ENCODE measurements at regions not wholly inside any gene's neighbourhood (a gene's known extent, or its start where the extent isn't known, plus 50 kb on each side); places are given as distances from the start of the nearest gene placed in this dataset.

GRCh38 chr10:6771331-6771730, 191.3 kb upstream of the PRKCQ start:
- H3K4me3 Mint-ChIP-seq: no peak overlapping the region
- no peak for TF ChIP-seq NANOG (IDR thresholded peaks at IDR 0.05; ENCODE audit: borderline replicate concordance)
- no peak for TF ChIP-seq POLR2AphosphoS5 (IDR thresholded peaks at IDR 0.05; ENCODE audit: low read depth)
- TF ChIP-seq STAT1 (IDR thresholded peaks at IDR 0.05; ENCODE audit: unreplicated experiment): no peak
- TF ChIP-seq EZH2phosphoT487 (IDR thresholded peaks at IDR 0.05; ENCODE audit: unreplicated experiment): no peak
- no peak for TF ChIP-seq ZNF114 (CRISPR knock-in tag; IDR thresholded peaks at IDR 0.05)
- TF ChIP-seq ZNF331 (CRISPR knock-in tag; IDR thresholded peaks at IDR 0.05; ENCODE audit: low read depth): no peak
- TF ChIP-seq CREB1 (CRISPR knock-in tag; IDR thresholded peaks at IDR 0.05; ENCODE audit: low read depth): no peak
- TF ChIP-seq EZH2 (IDR thresholded peaks at IDR 0.05; ENCODE audit: low read depth, unreplicated experiment): no peak
- TF ChIP-seq, protein P1, sequence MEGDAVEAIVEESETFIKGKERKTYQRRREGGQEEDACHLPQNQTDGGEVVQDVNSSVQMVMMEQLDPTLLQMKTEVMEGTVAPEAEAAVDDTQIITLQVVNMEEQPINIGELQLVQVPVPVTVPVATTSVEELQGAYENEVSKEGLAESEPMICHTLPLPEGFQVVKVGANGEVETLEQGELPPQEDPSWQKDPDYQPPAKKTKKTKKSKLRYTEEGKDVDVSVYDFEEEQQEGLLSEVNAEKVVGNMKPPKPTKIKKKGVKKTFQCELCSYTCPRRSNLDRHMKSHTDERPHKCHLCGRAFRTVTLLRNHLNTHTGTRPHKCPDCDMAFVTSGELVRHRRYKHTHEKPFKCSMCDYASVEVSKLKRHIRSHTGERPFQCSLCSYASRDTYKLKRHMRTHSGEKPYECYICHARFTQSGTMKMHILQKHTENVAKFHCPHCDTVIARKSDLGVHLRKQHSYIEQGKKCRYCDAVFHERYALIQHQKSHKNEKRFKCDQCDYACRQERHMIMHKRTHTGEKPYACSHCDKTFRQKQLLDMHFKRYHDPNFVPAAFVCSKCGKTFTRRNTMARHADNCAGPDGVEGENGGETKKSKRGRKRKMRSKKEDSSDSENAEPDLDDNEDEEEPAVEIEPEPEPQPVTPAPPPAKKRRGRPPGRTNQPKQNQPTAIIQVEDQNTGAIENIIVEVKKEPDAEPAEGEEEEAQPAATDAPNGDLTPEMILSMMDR (conservative IDR thresholded peaks at IDR 0.05; ENCODE audit: low read depth in 2 of 2): no peak
- TF ChIP-seq ETS1 (IDR thresholded peaks at IDR 0.05): no peak
- TF ChIP-seq, protein P2, sequence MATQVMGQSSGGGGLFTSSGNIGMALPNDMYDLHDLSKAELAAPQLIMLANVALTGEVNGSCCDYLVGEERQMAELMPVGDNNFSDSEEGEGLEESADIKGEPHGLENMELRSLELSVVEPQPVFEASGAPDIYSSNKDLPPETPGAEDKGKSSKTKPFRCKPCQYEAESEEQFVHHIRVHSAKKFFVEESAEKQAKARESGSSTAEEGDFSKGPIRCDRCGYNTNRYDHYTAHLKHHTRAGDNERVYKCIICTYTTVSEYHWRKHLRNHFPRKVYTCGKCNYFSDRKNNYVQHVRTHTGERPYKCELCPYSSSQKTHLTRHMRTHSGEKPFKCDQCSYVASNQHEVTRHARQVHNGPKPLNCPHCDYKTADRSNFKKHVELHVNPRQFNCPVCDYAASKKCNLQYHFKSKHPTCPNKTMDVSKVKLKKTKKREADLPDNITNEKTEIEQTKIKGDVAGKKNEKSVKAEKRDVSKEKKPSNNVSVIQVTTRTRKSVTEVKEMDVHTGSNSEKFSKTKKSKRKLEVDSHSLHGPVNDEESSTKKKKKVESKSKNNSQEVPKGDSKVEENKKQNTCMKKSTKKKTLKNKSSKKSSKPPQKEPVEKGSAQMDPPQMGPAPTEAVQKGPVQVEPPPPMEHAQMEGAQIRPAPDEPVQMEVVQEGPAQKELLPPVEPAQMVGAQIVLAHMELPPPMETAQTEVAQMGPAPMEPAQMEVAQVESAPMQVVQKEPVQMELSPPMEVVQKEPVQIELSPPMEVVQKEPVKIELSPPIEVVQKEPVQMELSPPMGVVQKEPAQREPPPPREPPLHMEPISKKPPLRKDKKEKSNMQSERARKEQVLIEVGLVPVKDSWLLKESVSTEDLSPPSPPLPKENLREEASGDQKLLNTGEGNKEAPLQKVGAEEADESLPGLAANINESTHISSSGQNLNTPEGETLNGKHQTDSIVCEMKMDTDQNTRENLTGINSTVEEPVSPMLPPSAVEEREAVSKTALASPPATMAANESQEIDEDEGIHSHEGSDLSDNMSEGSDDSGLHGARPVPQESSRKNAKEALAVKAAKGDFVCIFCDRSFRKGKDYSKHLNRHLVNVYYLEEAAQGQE (IDR thresholded peaks at IDR 0.05; ENCODE audit: unreplicated experiment): no peak
- TF ChIP-seq JUNB (IDR thresholded peaks at IDR 0.05; ENCODE audit: unreplicated experiment): no peak
- TF ChIP-seq ZNF462 (CRISPR knock-in tag; IDR thresholded peaks at IDR 0.05): no peak
- Histone ChIP-seq H3K4me2 (no peak overlapping the region), H3K9me2 (ENCODE audit: insufficient read depth) (peaks cover 5% of the 10 kb centered on the region; the same call in 1 of the 2 replicates), H3K4me1 (ENCODE audit: insufficient read depth) (no peaks in the 10 kb centered on the region), H2AFZ (peak overlapping the region; percentile 11; the same call in 1 of the 2 replicates), H3K79me2 (replicated peaks; ENCODE audit: insufficient read depth) (no peaks in the 10 kb centered on the region), H3F3A (replicated peaks; ENCODE audit: low read depth) (no peaks in the 10 kb centered on the region), H3K27ac (ENCODE audit: low read depth) (no peak overlapping the region), H3K36me3 (ENCODE audit: insufficient read depth) (no peaks in the 10 kb centered on the region), H3K4me3 (no peak overlapping the region), H4K20me1 (replicated peaks; ENCODE audit: insufficient read depth) (no peaks in the 10 kb centered on the region), H3K27me3 (ENCODE audit: insufficient read depth) (no peaks in the 10 kb centered on the region)
- no peak overlapping the region for H3K27ac Mint-ChIP-seq
- peaks cover 5% of the 10 kb centered on the region for H3K4me1 Mint-ChIP-seq
- ATAC-seq: no peak
- H3K9me3 Mint-ChIP-seq: peaks cover 4% of the 10 kb centered on the region; the same call in 2 of the 3 replicates
- peaks cover 5% of the 10 kb centered on the region; the same call in 1 of the 3 replicates for H3K36me3 Mint-ChIP-seq (ENCODE audit: low read depth)
- DNase-seq (ENCODE audit: low spot score): no peak
- no peaks in the 10 kb centered on the region for H3K27me3 Mint-ChIP-seq (ENCODE audit: insufficient read depth, low read depth, poor library complexity)
